SK-N-SH (cell line): ENCODE measurements at regions not wholly inside any gene's neighbourhood (a gene's known extent, or its start where the extent isn't known, plus 50 kb on each side); places are given as distances from the start of the nearest gene placed in this dataset.

Source experiments
- CTCF ChIA-PET: fragments of 300-600, 350-600 bp; formaldehyde crosslinking; extraction: SDS; loops from one replicate; lab custom pipeline; 2021; lab: Yijun Ruan, JAX
- POLR2A ChIA-PET: fragments of 350-600 bp; sonication (Branson Sonifier 250); formaldehyde crosslinking; extraction: SDS; loops from one replicate; lab custom pipeline; 2020; ENCODE audit warnings: antibody characterized with exemption, inconsistent platforms; lab: Yijun Ruan, JAX
- DNase-seq: peaks from one replicate; pipeline ENCODE4 v3.0.0; 2012
- H2AFZ ChIP-seq: fragments of 200-600 bp; sonication (generic); 2 replicates; pipeline ENCODE4 v1.8.1; 2016; ENCODE audit warnings: antibody characterized with exemption, mild to moderate bottlenecking, low read depth
- H3F3A ChIP-seq: fragments of 200-600 bp; sonication (generic); replicated peaks from 2 replicates; pipeline ENCODE3; 2016; ENCODE audit warnings: antibody characterized with exemption, mild to moderate bottlenecking; ENCODE audit not compliant: insufficient read depth
- H3K27ac ChIP-seq, 2 experiments: fragments of 200-500 bp in 1 of 2; fragments of 200-600 bp in 1 of 2; sonication (Bioruptor generic) in 1 of 2; sonication (generic), shearing (Covaris generic) in 1 of 2; 2 replicates each; pipeline versions ENCODE4 v1.5.1 to v1.6.1; 2014 to 2016; ENCODE audit warnings: low read depth in 2 of 2, inconsistent platforms in 1 of 2, low read length in 1 of 2, mild to moderate bottlenecking in 1 of 2, mixed read lengths in 1 of 2
- H3K27me3 ChIP-seq: fragments of 200-600 bp; sonication (generic), shearing (Covaris generic); 2 replicates; pipeline ENCODE4 v1.6.1; 2016; ENCODE audit warnings: mixed run types; ENCODE audit not compliant: insufficient read depth
- H3K36me3 ChIP-seq, 2 experiments: fragments of 200-500 bp in 1 of 2; fragments of 200-600 bp in 1 of 2; sonication (Bioruptor generic) in 1 of 2; sonication (generic) in 1 of 2; replicated peaks in 1 of 2; 2 replicates each; pipeline versions ENCODE3 to v1.5.1; 2014 to 2016; ENCODE audit warnings: low read length in 1 of 2, mild to moderate bottlenecking in 1 of 2; ENCODE audit not compliant: insufficient read depth in 2 of 2, control insufficient read depth in 1 of 2
- H3K4me1 ChIP-seq, 2 experiments: fragments of 200-500 bp in 1 of 2; fragments of 200-600 bp in 1 of 2; sonication (Bioruptor generic) in 1 of 2; sonication (generic), shearing (Covaris generic) in 1 of 2; 2 replicates each; pipeline versions ENCODE4 v1.5.1 to v1.6.1; 2014 to 2016; ENCODE audit warnings: low read depth in 1 of 2, low read length in 1 of 2, mixed run types in 1 of 2; ENCODE audit not compliant: insufficient read depth in 2 of 2, control insufficient read depth in 1 of 2
- H3K4me2 ChIP-seq: fragments of 200-600 bp; sonication (generic), shearing (Covaris generic); 2 replicates; pipeline ENCODE4 v1.6.1; 2017; ENCODE audit warnings: mixed run types
- H3K4me3 ChIP-seq, 2 experiments: fragments of 200-500 bp in 1 of 2; fragments of 200-600 bp in 1 of 2; sonication (Bioruptor generic) in 1 of 2; sonication (generic), shearing (Covaris generic) in 1 of 2; 2 replicates each; pipeline versions ENCODE4 v1.5.1 to v1.8.1; 2014 to 2016; ENCODE audit warnings: low read depth in 2 of 2, inconsistent platforms in 1 of 2, low read length in 1 of 2, mild to moderate bottlenecking in 1 of 2, mixed read lengths in 1 of 2, moderate library complexity in 1 of 2
- H3K79me2 ChIP-seq: fragments of 200-600 bp; sonication (generic); 2 replicates; pipeline ENCODE4 v1.8.1; 2017; ENCODE audit warnings: mild to moderate bottlenecking; ENCODE audit not compliant: insufficient read depth
- H3K9ac ChIP-seq: fragments of 200-600 bp; sonication (generic); 2 replicates; pipeline ENCODE4 v1.6.1; 2017; ENCODE audit warnings: mixed run types
- H3K9me2 ChIP-seq: fragments of 200-600 bp; sonication (generic); 2 replicates; pipeline ENCODE4 v1.6.1; 2017; ENCODE audit warnings: mixed run types
- H3K9me3 ChIP-seq: fragments of 200-600 bp; sonication (generic); 2 replicates; pipeline ENCODE4 v1.6.1; 2017; ENCODE audit warnings: mixed run types, mild to moderate bottlenecking, moderate library complexity
- H4K20me1 ChIP-seq: fragments of 200-600 bp; sonication (generic); 2 replicates; pipeline ENCODE4 v1.6.1; 2017; ENCODE audit warnings: mild to moderate bottlenecking, mixed run types; ENCODE audit not compliant: insufficient read depth
- FOXM1 ChIP-seq: IDR thresholded peaks from 2 replicates; pipeline ENCODE4 v1.4.0; 2012; ENCODE audit warnings: low read depth, mild to moderate bottlenecking
- GATA2 ChIP-seq: sonication (generic); formaldehyde crosslinking; IDR thresholded peaks from 2 replicates; pipeline ENCODE4 v1.5.0; 2020; ENCODE audit warnings: mild to moderate bottlenecking, missing genetic modification reagents
- RCOR1 ChIP-seq: fragments of 150-350 bp; IDR thresholded peaks from 2 replicates; pipeline ENCODE4 v1.6.1; 2017; ENCODE audit warnings: antibody characterized with exemption, low read length
- SMC3 ChIP-seq: IDR thresholded peaks from 2 replicates; pipeline ENCODE4 v1.6.1; 2012; ENCODE audit warnings: low read depth, low read length, improper control_type of control experiment
- TAF1 ChIP-seq: IDR thresholded peaks from 2 replicates; pipeline ENCODE4 v1.6.1; 2012; ENCODE audit warnings: low read depth, mild to moderate bottlenecking, low read length, moderate library complexity, borderline replicate concordance
- WGBS: methylation state at CpG from one replicate; pipeline ENCODE4 v1.1.6; 2017; ENCODE audit warnings: low lambda C conversion rate; 5-methylcytosine and 5-hydroxymethylcytosine counted together
- TF ChIP-seq, protein P1 (sequence below): fragments of 200-600 bp; sonication (generic); IDR thresholded peaks from 2 replicates; pipeline ENCODE4 v1.6.1; 2017; ENCODE audit warnings: antibody characterized with exemption, mild to moderate bottlenecking, moderate library complexity

DNA sequence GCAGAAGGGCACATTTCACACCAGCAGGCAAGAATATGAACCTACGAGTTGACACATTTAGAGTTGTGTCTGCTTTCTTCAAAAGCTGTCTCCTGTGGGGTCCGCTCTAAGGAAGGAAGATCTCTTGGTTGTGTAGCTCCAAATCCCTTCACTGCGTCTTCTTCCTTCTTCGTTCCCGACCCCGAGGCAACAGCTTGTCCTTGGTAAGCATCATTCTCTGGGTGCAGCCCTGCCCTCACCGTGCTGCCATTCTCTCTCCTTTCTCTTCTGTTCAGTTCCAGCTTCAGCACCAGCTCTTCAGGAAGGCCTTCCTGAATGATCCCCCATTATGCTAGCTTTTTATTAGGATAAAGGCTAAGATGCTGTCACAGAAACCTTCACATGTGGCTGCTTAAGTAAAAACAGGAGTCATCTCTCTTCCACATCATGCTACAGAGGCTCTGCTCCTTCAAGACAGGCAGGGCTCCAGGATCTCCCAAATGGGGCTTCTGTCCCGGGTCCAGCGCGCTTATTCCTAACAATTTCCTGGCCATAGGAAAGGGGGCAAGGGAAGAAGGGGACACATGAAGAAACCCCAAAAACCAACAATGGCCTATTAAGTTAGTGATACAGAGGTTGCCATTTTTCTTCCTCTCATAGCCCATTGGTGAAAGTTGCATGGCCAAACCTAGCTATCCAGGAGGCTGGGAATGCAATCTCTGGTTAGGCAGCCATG, 52.2 kb upstream of the SHH start:
- POLR2A ChIA-PET, result no interaction called here
- H3K4me3 ChIP-seq, result no peak overlapping the region
- H3K27ac ChIP-seq, result no peak overlapping the region
- H3K9ac ChIP-seq, result no peak overlapping the region
- peaks cover 0 to 11% of the 10 kb centered on the region in 2 experiments; a peak in 2 of 4 replicates for H3K4me1 ChIP-seq
- no peaks in the 10 kb centered on the region for H3K9me2 ChIP-seq
- WGBS, result 12% methylated on average over 10 of the region's 10 CpGs
- peaks cover 94% of the 10 kb centered on the region for H3K27me3 ChIP-seq
- TF ChIP-seq SMC3 (no peak), TAF1 (no peak), GATA2 (CRISPR knock-in tag) (no peak), RCOR1 (no peak)
- TF ChIP-seq, protein P1, sequence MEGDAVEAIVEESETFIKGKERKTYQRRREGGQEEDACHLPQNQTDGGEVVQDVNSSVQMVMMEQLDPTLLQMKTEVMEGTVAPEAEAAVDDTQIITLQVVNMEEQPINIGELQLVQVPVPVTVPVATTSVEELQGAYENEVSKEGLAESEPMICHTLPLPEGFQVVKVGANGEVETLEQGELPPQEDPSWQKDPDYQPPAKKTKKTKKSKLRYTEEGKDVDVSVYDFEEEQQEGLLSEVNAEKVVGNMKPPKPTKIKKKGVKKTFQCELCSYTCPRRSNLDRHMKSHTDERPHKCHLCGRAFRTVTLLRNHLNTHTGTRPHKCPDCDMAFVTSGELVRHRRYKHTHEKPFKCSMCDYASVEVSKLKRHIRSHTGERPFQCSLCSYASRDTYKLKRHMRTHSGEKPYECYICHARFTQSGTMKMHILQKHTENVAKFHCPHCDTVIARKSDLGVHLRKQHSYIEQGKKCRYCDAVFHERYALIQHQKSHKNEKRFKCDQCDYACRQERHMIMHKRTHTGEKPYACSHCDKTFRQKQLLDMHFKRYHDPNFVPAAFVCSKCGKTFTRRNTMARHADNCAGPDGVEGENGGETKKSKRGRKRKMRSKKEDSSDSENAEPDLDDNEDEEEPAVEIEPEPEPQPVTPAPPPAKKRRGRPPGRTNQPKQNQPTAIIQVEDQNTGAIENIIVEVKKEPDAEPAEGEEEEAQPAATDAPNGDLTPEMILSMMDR, result no peak
- TF ChIP-seq, all 33 proteins: peak for 0
- H3K9me3 ChIP-seq, result no peaks in the 10 kb centered on the region
- no peaks in the 10 kb centered on the region for H3F3A ChIP-seq
- no peak for DNase-seq
- no peaks in the 10 kb centered on the region for H4K20me1 ChIP-seq
- CTCF ChIA-PET, result interaction anchor here (1.3 to 2.2 kb wide), 3 partner anchors 13 to 60 kb away, joined by 3 to 8 read pairs (median 4); no protein-coding TSS in a partner anchor
- H3K36me3 ChIP-seq, result no peaks in the 10 kb centered on the region
- no peak overlapping the region for H3K4me2 ChIP-seq
- no peaks in the 10 kb centered on the region for H3K79me2 ChIP-seq
- no peak overlapping the region for H2AFZ ChIP-seq

DNA sequence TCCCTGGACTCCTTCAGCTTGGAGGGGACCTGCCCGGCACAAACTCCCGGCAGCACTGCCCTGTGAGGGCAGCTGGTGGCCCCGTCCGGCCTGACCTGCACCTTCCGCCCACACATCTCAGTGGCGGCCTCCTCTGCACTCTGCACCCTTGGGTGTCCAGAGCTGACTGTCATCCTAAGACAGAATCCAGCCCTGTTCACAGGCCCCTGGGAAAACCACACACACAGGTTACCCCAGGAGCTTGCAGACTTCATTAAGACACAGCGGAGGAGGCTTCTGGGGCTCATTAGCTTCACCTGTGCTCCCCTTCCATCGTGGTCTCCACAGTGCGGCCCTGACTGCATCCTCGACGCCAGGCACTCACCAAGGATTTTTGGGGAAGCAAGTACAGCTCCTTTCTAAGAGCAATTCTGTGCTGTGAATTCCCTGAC, 51.5 kb upstream of the SHH start:
- H3K9me2 ChIP-seq, result no peaks in the 10 kb centered on the region

More for the DNA sequence above, 51.5 kb upstream of the SHH start:
- H3K4me1 ChIP-seq, result peaks cover 0 to 11% of the 10 kb centered on the region in 2 experiments; a peak in 2 of 4 replicates
- no peak overlapping the region for H3K9ac ChIP-seq
- H3K27me3 ChIP-seq, result peaks cover 91% of the 10 kb centered on the region
- no peaks in the 10 kb centered on the region for H3K36me3 ChIP-seq
- TF ChIP-seq, protein P1, result no peak
- TF ChIP-seq FOXM1 (no peak), TAF1 (no peak)
- H3K9me3 ChIP-seq, result no peaks in the 10 kb centered on the region
- H4K20me1 ChIP-seq, result no peaks in the 10 kb centered on the region
- H3K4me3 ChIP-seq, result no peak overlapping the region
- no peak overlapping the region for H3K4me2 ChIP-seq
- CTCF ChIA-PET, result interaction anchor here (1.4 to 2.2 kb wide), 2 partner anchors 14 to 59 kb away, joined by 3 to 8 read pairs; no protein-coding TSS in a partner anchor
- no peak overlapping the region for H2AFZ ChIP-seq
- DNase-seq, result no peak
- 29% methylated on average over 11 of the region's 11 CpGs for WGBS
- H3K79me2 ChIP-seq, result no peaks in the 10 kb centered on the region
- POLR2A ChIA-PET, result no interaction called here
- H3F3A ChIP-seq, result no peaks in the 10 kb centered on the region
- H3K27ac ChIP-seq, result no peak overlapping the region
